K562 (cell line): ENCODE measurements at regions not wholly inside any gene's neighbourhood (a gene's known extent, or its start where the extent isn't known, plus 50 kb on each side); places are given as distances from the start of the nearest gene placed in this dataset.

ENCODE experiments used
- ATAC-seq: fragments of 200-7000 bp; cut with Tn5 transposase; 3 replicates; pipeline ENCODE4 v1.9.1; 2020; ENCODE audit warnings: moderate library complexity
- BruUV-seq: library from RNA; stranded (reverse); fragments of 400-500 nt; replicated peaks from 2 replicates; lab custom pipeline; 2021; lab: Mats Ljungman, UMichigan
- CTCF ChIA-PET: fragments of 300-600 bp; formaldehyde crosslinking; extraction: SDS; loops from one replicate; lab custom pipeline; 2021; ENCODE audit warnings: low intra/inter-chr PET ratio; lab: Yijun Ruan, JAX
- POLR2A ChIA-PET: fragments of 300-600, 350-650 bp; sonication (Branson Sonifier 250); formaldehyde crosslinking; extraction: SDS; loops from one replicate; lab custom pipeline; 2021; ENCODE audit warnings: antibody characterized with exemption, inconsistent platforms; lab: Yijun Ruan, JAX
- DNase-seq, 4 experiments: peaks; one replicate each; pipeline versions ENCODE4 v3.0.0 to v3.0.0-alpha.2; 2011 to 2018; ENCODE audit warnings: low spot score in 3 of 4, mixed read lengths in 3 of 4; ENCODE audit errors: extremely low read depth in 1 of 4
- FAIRE-seq: peaks from 2 replicates; lab custom pipeline; 2011; peaks lifted over from hg19 to GRCh38; lab: Jason Lieb, UNC
- H2AFZ ChIP-seq: 2 replicates; pipeline ENCODE4 v1.6.0; 2011; ENCODE audit warnings: low read depth, low read length, control low read depth, inconsistent platforms
- H3K27ac ChIP-seq: fragments of 200-600 bp; 3 replicates; pipeline ENCODE4 v1.8.0; 2011; ENCODE audit warnings: low read depth, mild to moderate bottlenecking, control low read depth, inconsistent platforms, low read length, moderate library complexity, mixed read lengths; ENCODE audit errors: extremely low read depth
- H3K27me3 ChIP-seq, 2 experiments: fragments of 300-600 bp in 1 of 2; 2 replicates in 1 of 2; 3 replicates in 1 of 2; pipeline versions ENCODE4 v1.6.0 to v1.8.0; 2011; ENCODE audit warnings: inconsistent platforms in 2 of 2, low read length in 2 of 2, mild to moderate bottlenecking in 1 of 2, mixed read lengths in 1 of 2, moderate library complexity in 1 of 2; ENCODE audit not compliant: control insufficient read depth in 2 of 2, insufficient read depth in 2 of 2
- H3K36me3 ChIP-seq: fragments of 300-600 bp; 3 replicates; pipeline ENCODE4 v1.8.0; 2011; ENCODE audit warnings: mild to moderate bottlenecking, low read length, inconsistent platforms; ENCODE audit not compliant: control insufficient read depth, insufficient read depth
- H3K4me1 ChIP-seq, 2 experiments: fragments of 200-600 bp in 1 of 2; replicated peaks in 1 of 2; 2 replicates in 1 of 2; 3 replicates in 1 of 2; pipeline versions ENCODE4 v1.5.1 to v1.8.0; 2011; ENCODE audit warnings: inconsistent platforms in 2 of 2, low read length in 2 of 2, mild to moderate bottlenecking in 1 of 2, mixed read lengths in 1 of 2, moderate library complexity in 1 of 2; ENCODE audit not compliant: control insufficient read depth in 2 of 2, insufficient read depth in 2 of 2
- H3K4me2 ChIP-seq: 2 replicates; pipeline ENCODE4 v1.6.1; 2011; ENCODE audit warnings: low read length, control low read depth, inconsistent platforms, mixed read lengths; ENCODE audit not compliant: insufficient read depth
- H3K4me3 ChIP-seq: fragments of 200-600 bp; sonication (generic), shearing (Covaris generic); 2 replicates; pipeline ENCODE4 v1.5.1; 2016; ENCODE audit warnings: control low read depth, inconsistent platforms
- H3K79me2 ChIP-seq: fragments of 200-600 bp; 3 replicates; pipeline ENCODE4 v1.8.0; 2011; ENCODE audit warnings: low read length, inconsistent platforms; ENCODE audit not compliant: control insufficient read depth, insufficient read depth
- H3K9ac ChIP-seq, 2 experiments: 2 replicates each; pipeline versions ENCODE4 v1.6.0 to v1.6.1; 2011; ENCODE audit warnings: low read depth in 2 of 2, low read length in 2 of 2, control low read depth in 1 of 2, inconsistent platforms in 1 of 2, mild to moderate bottlenecking in 1 of 2, mixed read lengths in 1 of 2; ENCODE audit not compliant: insufficient read depth in 1 of 2
- H3K9me1 ChIP-seq: one replicate; pipeline ENCODE4 v1.6.0; 2011; ENCODE audit warnings: inconsistent platforms, mild to moderate bottlenecking, low read length, moderate library complexity; ENCODE audit not compliant: control insufficient read depth, insufficient read depth
- H3K9me3 ChIP-seq: replicated peaks from 2 replicates; pipeline ENCODE4 v1.5.1; 2011; ENCODE audit warnings: low read depth, low read length, inconsistent platforms; ENCODE audit not compliant: control insufficient read depth, insufficient read depth
- H4K20me1 ChIP-seq: replicated peaks from 2 replicates; pipeline ENCODE4 v1.6.1; 2011; ENCODE audit warnings: low read length, inconsistent platforms, mixed read lengths; ENCODE audit not compliant: control insufficient read depth, insufficient read depth
- C11orf30 ChIP-seq: fragments of 450-650 bp; IDR thresholded peaks from 2 replicates; pipeline ENCODE4 v1.6.1; 2016; ENCODE audit warnings: low read depth, mild to moderate bottlenecking
- CBX5 ChIP-seq: IDR thresholded peaks from 2 replicates; pipeline ENCODE4 v1.6.1; 2014; ENCODE audit warnings: low read depth, borderline replicate concordance
- CTBP1 ChIP-seq: fragments of 450-650 bp; IDR thresholded peaks from 2 replicates; pipeline ENCODE4 v1.6.1; 2016; ENCODE audit warnings: borderline replicate concordance
- MAFG ChIP-seq: fragments of 450-650 bp; conservative IDR thresholded peaks from 2 replicates; pipeline ENCODE4 v1.6.1; 2016; ENCODE audit warnings: missing genetic modification characterization, missing compliant biosample characterization
- NFE2L1 ChIP-seq: fragments of 450-650 bp; IDR thresholded peaks from 2 replicates; pipeline ENCODE4 v1.6.1; 2016; ENCODE audit warnings: missing genetic modification characterization, low read depth, mild to moderate bottlenecking, missing compliant biosample characterization, moderate library complexity, borderline replicate concordance
- TCF7 ChIP-seq: sonication (generic); IDR thresholded peaks from 2 replicates; pipeline ENCODE4 v1.6.1; 2016; ENCODE audit warnings: antibody characterized with exemption, borderline replicate concordance
- THRAP3 ChIP-seq: fragments of 450-650 bp; IDR thresholded peaks from 2 replicates; pipeline ENCODE4 v1.6.1; 2016; ENCODE audit warnings: mild to moderate bottlenecking, inconsistent platforms, borderline replicate concordance
- ZBTB8A ChIP-seq: fragments of 450-650 bp; IDR thresholded peaks from 2 replicates; pipeline ENCODE4 v1.6.1; 2018; ENCODE audit warnings: mild to moderate bottlenecking, moderate library complexity; ENCODE audit not compliant: partially characterized antibody
- WGBS: fragments of 100-300 bp; shearing (Covaris generic); methylation state at CpG from one replicate; pipeline ENCODE4 v1.1.6; 2016; ENCODE audit warnings: low coverage, mixed read lengths; ENCODE audit not compliant: insufficient coverage; ENCODE audit errors: missing lambda C conversion rate; 5-methylcytosine and 5-hydroxymethylcytosine counted together
- in situ Hi-C: fragments of 300-500 bp; cut with MboI; formaldehyde crosslinking; loops from 4 replicates; pipeline ENCODE4 v1.15.0; 2018; ENCODE audit warnings: inconsistent platforms, mixed read lengths
- intact Hi-C: fragments of 100-400 bp; cut with micrococcal nuclease; formaldehyde crosslinking; loops from 2 replicates; pipeline ENCODE4 v1.14.2; 2022
- TF ChIP-seq, protein P1 (sequence below): IDR thresholded peaks from 3 replicates; pipeline ENCODE4 v1.6.1; 2011; ENCODE audit warnings: borderline replicate concordance, mild to moderate bottlenecking; ENCODE audit not compliant: insufficient read length, insufficient read depth
- TF ChIP-seq, protein P2 (sequence below): fragments of 450-650 bp; formaldehyde crosslinking; IDR thresholded peaks from 2 replicates; pipeline ENCODE4 v1.4.0; 2020; ENCODE audit warnings: mild to moderate bottlenecking, mixed read lengths
- TF ChIP-seq, protein P3 (sequence below), 2 experiments: fragments of 200-800 bp in 1 of 2; sonication (Bioruptor generic) in 1 of 2; sonication (generic) in 1 of 2; formaldehyde crosslinking in 1 of 2; IDR thresholded peaks in 1 of 2; conservative IDR thresholded peaks in 1 of 2; 2 replicates each; pipeline versions ENCODE4 v1.5.0 to v1.6.1; 2016 to 2020; ENCODE audit warnings: missing compliant biosample characterization in 1 of 2, missing genetic modification characterization in 1 of 2, missing genetic modification reagents in 1 of 2

DNA sequence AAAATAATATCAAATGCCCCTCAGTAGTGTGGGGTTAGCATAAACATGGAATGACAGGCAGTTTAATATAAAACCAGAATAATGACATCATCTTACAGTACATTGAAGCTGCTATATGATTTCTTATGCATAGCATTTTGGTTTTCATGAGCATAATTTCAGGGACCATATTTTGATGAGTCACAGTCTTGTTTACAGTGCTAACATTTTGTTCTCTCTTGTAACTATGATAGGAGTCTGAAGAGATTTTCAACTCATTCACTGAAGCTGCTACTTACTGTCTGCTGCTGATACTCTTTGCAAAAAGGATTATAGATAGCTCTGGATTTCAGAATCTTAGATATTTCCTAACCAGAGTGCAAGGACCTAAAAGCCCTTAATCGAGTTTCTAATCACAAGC is 92.6 kb upstream of the CCDC54 start:
- BruUV-seq: no TSS peak
- no peaks in the 10 kb centered on the region for H3K9me3 ChIP-seq
- H3K4me2 ChIP-seq: no peak overlapping the region
- DNase-seq (no peak), ATAC-seq (no peak), FAIRE-seq (no peak)
- no peak overlapping the region for H3K9ac ChIP-seq
- no peaks in the 10 kb centered on the region for H3K4me1 ChIP-seq
- H3K9me1 ChIP-seq: no peaks in the 10 kb centered on the region
- TF ChIP-seq CTBP1 (no peak), NFE2L1 (tag) (peak; percentile 30; the same call in 1 of the 2 replicates), MAFG (tag) (peak; percentile 59)
- ChIA-PET CTCF (no interaction called here), POLR2A (interaction anchor here (0.6 to 0.9 kb wide), 3 partner anchors 13 to 46 kb away, joined by 3 read pairs; no protein-coding TSS in a partner anchor)
- no peak overlapping the region for H2AFZ ChIP-seq
- intact Hi-C loops (no loop called here), in situ Hi-C loops (no loop called here)
- H3K27ac ChIP-seq: no peak overlapping the region
- no peaks in the 10 kb centered on the region for H3K79me2 ChIP-seq
- WGBS: 0% methylated on average over 1 of the region's 1 CpG
- H3K27me3 ChIP-seq: no peaks in the 10 kb centered on the region
- no peak overlapping the region for H3K4me3 ChIP-seq
- no peaks in the 10 kb centered on the region for H4K20me1 ChIP-seq
- no peaks in the 10 kb centered on the region for H3K36me3 ChIP-seq

DNA sequence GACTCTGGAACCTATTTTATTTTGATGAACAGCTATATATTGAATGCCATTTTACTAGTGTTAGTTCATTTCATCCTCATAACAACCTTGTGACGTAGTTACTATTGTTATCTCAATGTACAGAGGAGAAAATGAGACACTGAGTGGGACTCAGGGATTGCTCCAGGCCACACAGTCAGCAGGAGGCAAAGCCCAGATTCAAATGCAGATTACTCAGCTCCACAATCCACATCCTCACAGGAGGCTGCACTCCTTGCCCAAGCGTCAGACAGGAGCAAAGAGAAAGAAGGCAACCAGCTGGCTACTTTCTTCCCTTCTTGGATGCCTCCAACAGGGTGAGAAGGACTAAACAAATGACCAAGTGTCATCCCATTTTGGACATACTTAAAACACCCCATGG is 92.0 kb upstream of the CCDC54 start:
- 0% methylated on average over 2 of the region's 2 CpGs for WGBS
- no peaks in the 10 kb centered on the region for H3K9me1 ChIP-seq
- ChIA-PET CTCF (no interaction called here), POLR2A (interaction anchor here (0.6 kb wide), 1 partner anchor 44 kb away, joined by 3 read pairs; no protein-coding TSS in a partner anchor)
- H3K27me3 ChIP-seq: no peaks in the 10 kb centered on the region
- no peaks in the 10 kb centered on the region for H3K36me3 ChIP-seq
- no peaks in the 10 kb centered on the region for H3K9me3 ChIP-seq
- H3K79me2 ChIP-seq: no peaks in the 10 kb centered on the region
- no peak overlapping the region for H3K9ac ChIP-seq
- no peaks in the 10 kb centered on the region for H4K20me1 ChIP-seq
- no peak overlapping the region for H3K4me2 ChIP-seq
- ATAC-seq: no peak
- no peak for DNase-seq
- no peaks in the 10 kb centered on the region for H3K4me1 ChIP-seq
- BruUV-seq: no TSS peak
- H2AFZ ChIP-seq: no peak overlapping the region
- H3K4me3 ChIP-seq: no peak overlapping the region
- intact Hi-C loops: no loop called here
- FAIRE-seq: no peak
- H3K27ac ChIP-seq: no peak overlapping the region
- in situ Hi-C loops: no loop called here
- TF ChIP-seq CBX5 (no peak), ZBTB8A (no peak), TCF7 (no peak), C11orf30 (no peak), THRAP3 (no peak)
- TF ChIP-seq, protein P1, sequence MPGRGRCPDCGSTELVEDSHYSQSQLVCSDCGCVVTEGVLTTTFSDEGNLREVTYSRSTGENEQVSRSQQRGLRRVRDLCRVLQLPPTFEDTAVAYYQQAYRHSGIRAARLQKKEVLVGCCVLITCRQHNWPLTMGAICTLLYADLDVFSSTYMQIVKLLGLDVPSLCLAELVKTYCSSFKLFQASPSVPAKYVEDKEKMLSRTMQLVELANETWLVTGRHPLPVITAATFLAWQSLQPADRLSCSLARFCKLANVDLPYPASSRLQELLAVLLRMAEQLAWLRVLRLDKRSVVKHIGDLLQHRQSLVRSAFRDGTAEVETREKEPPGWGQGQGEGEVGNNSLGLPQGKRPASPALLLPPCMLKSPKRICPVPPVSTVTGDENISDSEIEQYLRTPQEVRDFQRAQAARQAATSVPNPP: no peak
- TF ChIP-seq, protein P2, sequence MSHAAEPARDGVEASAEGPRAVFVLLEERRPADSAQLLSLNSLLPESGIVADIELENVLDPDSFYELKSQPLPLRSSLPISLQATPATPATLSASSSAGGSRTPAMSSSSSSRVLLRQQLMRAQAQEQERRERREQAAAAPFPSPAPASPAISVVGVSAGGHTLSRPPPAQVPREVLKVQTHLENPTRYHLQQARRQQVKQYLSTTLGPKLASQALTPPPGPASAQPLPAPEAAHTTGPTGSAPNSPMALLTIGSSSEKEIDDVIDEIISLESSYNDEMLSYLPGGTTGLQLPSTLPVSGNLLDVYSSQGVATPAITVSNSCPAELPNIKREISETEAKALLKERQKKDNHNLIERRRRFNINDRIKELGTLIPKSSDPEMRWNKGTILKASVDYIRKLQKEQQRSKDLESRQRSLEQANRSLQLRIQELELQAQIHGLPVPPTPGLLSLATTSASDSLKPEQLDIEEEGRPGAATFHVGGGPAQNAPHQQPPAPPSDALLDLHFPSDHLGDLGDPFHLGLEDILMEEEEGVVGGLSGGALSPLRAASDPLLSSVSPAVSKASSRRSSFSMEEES (CRISPR knock-in tag): no peak
- TF ChIP-seq, protein P3, sequence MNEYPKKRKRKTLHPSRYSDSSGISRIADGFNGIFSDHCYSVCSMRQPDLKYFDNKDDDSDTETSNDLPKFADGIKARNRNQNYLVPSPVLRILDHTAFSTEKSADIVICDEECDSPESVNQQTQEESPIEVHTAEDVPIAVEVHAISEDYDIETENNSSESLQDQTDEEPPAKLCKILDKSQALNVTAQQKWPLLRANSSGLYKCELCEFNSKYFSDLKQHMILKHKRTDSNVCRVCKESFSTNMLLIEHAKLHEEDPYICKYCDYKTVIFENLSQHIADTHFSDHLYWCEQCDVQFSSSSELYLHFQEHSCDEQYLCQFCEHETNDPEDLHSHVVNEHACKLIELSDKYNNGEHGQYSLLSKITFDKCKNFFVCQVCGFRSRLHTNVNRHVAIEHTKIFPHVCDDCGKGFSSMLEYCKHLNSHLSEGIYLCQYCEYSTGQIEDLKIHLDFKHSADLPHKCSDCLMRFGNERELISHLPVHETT (CRISPR knock-in tag; conservative IDR thresholded peaks at IDR 0.05 in 1 of 2, IDR thresholded peaks at IDR 0.05 in 1 of 2): no peak
